HG03354 (cell line): ENCODE measurements at regions not wholly inside any gene's neighbourhood (a gene's known extent, or its start where the extent isn't known, plus 50 kb on each side); places are given as distances from the start of the nearest gene placed in this dataset.
"Not testable (repeated sequence)": the region's sequence is repeated elsewhere in the genome, so short reads cannot be mapped to it uniquely, and the experiment has no call there.

ENCODE experiments used
- ATAC-seq: cut with Tn5 transposase; IDR thresholded peaks from one replicate; pipeline ENCODE4 v1.9.1; 2021; ENCODE audit warnings: mild to moderate bottlenecking; ENCODE audit not compliant: unreplicated experiment, poor library complexity, severe bottlenecking

DNA sequence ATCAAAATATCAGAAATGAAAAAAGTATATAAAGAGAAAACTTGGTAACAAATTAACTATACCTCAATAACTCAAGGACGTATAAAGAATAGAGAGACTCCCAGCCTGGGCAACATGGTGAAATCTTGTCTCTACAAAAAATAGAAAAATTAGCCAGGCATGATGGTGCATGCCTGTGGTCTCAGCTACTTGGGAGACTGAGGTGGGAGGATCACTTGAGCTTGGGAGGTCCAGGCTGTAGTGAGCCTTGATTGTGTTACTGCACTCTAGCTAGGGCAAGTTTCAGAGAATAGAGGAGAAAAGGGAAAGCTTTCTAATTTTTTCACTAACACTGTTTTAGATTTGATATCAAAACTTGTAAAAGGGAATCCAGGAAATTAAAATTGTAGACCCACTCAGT is 295.9 kb downstream of the GJA1 start:
- no peak for ATAC-seq

DNA sequence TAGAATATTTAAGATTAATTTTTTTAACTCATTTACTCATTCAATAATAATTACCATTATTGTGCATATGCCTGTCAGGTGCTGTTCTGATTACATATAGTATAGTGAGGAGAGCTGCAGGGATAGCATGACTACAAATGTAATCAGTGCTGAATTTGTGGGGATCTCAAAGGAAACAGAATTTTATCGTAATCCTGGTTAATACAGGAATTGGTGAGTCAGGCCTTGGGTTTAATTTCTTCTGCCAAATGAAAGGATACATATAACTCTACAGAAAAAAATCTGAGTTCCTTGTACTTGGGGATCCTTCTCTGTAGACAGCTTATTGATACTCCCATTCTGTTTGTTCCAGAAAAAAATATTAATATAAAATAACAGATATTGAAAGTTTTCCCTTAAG is 297.2 kb downstream of the GJA1 start:
- no peak for ATAC-seq

- no peak for ATAC-seq
Measured at GRCh38 chr6:121733234-121733633, 297.8 kb downstream of the GJA1 start.

DNA sequence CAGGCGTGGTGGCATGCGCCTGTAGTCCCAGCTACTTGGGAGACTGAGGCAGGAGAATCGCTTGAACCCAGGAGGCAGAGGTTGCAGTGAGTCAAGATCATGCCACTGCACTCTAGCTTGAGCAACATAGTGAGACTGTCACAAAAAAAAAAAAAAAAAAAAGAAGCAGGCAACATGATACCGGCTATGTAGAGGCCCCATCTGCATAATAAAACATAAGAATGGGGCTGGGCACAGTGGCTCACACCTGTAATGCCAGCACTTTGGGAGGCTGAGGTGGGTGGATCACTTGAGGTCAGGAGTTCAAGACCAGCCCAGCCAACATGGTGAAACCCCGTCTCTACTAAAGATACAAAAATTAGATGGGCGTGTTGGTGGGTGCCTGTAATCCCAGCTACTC is 304.7 kb downstream of the GJA1 start:
- ATAC-seq: not testable (repeated sequence)

- ATAC-seq: no peak
Measured at GRCh38 chr6:121743691-121744090, 308.2 kb downstream of the GJA1 start.

DNA sequence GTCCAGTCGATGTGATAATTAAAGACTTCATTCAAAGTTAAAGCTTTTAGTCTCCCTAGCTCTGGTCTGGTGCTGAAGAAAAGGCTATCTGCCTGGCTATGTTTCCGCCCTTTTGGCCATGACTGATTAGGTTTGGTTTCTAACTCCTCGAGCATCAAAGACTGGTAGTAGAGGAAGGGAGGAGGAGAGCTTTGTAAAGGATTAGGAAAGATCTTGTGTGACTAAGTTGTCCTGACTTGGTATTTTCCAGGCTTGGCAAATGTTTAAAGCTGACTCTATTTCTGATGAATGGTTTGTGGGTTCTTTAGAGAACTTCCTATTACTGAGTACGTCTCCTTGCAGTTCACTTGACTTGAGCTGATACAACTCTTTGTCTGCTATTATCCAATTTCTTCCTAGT is 312.9 kb downstream of the GJA1 start:
- no peak for ATAC-seq

DNA sequence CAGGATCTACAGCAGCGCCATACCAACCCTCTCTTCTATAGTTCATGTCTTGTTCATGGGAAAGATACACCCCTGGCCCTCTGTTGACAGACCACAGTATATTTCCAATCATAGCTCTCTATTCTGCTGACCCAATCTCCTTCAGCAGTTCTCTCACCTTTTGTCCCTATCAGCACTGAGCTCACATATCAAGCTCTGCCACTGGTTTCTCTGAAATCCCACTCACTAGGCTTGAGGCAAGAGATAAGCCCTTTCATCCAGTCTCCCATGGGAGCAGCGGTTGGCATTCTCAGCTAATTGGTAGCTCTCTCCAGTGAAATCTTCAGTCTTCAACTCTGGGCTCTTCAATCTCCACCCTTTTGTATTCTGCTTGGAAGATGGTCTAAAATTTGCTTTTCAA is 313.4 kb downstream of the GJA1 start:
- ATAC-seq: no peak

DNA sequence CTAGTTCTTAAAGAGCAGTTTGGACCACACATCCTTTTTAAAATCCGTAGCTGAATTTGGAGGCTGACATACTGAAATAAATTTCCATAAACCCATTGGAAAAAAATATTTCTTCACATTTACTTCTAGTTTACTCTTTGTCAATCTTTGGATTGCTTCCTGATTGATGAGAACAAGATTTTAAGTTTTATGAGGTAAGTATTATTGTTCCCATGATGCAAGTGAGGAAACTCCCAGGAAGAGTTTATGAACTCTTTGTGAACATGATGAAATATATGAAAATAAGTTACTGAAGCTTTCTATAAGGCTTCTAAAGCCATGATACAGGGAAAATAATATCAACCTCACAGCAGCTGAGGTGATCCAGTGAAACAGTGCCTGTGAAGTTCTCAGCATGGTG is 320.0 kb downstream of the GJA1 start:
- no peak for ATAC-seq

GRCh38 chr6:121756666-121757065 is 321.2 kb downstream of the GJA1 start:
- ATAC-seq: no peak

DNA sequence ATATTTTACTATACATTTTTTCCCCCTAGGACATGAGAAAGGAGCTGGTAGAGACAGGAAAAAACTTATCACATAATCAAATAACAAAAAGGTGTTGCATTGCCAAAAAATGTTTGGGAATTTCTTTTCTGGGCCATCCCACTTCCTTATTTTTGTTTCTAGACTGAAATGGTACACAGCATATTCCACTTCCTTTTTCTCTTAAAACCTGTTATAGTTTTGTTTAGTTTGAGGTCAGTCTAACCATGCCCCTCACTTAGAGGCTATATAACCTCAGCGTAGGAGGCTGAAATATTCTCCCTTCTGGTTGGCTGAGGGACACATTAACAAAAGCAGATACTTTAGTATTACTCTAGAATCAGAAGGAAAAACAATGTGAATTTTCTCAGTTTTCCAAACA is 323.9 kb downstream of the GJA1 start:
- no peak for ATAC-seq

DNA sequence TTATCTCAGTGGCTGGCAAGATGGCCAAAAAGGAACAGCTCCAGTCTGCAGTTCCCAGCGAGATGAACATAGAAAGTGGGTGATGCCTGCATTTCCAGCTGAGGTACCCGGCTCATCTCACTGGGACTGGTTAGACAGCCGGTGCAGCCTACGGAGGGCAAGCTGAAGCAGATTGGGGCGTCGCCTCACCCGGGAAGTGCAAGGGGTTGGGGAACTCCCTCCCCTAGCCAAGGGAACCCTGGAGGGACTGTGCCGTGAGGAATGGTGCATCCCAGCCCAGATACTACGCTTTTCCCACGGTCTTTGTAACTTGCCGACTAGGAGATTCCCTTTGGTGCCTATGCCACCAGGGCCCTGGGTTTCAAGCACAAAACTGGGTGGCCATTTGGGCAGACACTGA is 324.7 kb downstream of the GJA1 start:
- ATAC-seq: no peak

- no peak for ATAC-seq
Measured at GRCh38 chr6:121760745-121761144, 325.3 kb downstream of the GJA1 start.

- peak; percentile 84 for ATAC-seq
Measured at GRCh38 chr6:121764493-121764892, 329.0 kb downstream of the GJA1 start.

DNA sequence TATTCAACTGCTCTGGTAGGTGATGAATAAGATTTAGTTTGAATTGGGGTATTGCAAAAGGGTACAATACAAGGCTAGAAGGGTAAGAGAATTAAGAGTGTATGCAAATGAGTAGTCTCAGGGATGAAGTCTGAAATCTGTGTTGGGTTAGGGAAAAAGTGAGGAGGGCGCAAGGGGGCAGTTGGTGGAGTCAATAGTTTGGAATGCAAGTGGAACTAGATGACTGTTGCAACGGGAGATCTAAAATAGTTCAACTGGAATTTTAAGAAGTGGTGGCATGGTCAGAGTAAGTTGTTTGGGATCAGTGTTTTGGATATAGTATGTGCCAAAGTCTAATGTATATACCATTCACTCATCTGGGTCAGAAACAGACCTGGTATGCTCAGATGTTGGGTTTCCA is 329.6 kb downstream of the GJA1 start:
- no peak for ATAC-seq

DNA sequence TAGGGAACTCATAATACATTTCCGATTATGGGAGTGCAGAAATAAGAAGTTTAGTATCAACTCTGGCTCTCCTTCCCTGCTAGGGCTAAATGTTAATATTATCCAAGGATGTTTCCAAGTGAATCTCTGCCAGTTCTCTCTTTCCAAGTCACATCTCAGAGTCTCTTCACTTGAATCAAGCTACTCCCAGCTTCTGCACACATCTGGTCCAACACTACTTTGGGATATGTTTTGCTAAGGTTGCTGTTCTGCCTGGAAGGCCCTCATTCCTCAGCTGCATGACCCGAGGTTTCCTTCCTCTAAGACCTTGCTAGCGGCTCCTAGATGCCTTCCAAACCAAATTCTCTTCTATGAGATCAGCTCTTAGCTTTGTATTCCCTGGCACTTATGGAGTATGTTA is 331.8 kb downstream of the GJA1 start:
- ATAC-seq: no peak

DNA sequence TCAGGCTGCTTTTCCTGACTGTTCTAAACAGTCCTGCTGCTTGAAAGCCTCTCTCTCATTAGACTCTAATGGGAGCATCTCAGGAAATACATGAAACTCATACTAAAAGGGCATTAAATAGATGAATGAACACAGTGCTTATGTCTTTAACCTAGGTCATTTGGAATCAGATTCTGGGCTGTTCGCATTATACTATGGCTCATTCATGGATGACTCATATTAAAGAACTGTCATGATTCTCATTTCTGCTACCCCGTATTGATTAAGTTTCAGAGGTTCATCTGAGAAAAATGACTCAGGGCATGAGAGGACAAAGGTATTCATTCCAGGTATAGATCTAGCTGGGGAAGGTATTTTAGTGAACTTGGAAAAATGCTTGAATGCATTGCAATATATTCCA is 335.5 kb downstream of the GJA1 start:
- peak; percentile 50 for ATAC-seq

DNA sequence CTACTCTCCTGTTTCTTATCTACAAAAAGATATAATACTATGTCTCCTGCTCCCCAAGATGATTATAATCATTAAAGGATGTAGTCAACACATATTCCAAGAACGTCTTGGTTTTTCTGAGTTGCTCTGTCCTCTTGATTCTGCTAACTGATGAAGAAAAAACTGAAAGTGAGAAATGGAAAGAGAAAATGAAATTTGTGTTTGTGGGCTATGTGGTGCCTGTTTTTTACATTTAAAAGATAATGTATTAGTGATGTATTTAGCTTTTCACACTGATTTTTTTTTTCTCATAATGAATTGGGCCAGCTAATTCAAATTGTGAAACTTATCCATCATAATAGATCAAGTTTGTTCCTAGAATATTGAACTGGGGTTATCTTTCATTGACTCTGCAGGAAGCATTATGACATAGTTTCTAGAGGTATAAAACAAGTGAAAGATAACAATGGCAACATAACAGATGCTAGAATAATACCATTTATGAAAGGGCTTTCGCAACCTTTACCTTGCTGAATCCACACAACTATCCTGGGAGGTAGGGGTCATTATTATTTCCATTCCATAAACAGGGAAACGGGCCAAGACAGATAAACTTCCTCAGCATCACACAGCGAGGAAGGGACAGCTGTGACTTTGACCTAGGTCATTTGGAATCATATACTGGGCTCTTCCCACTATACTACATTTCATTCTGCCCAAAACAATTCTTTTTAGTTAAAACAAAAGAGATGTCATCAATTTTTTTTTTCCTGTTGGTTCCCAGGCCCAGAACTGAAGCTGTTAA is 336.7 kb downstream of the GJA1 start:
- ATAC-seq: peak; percentile 89

DNA sequence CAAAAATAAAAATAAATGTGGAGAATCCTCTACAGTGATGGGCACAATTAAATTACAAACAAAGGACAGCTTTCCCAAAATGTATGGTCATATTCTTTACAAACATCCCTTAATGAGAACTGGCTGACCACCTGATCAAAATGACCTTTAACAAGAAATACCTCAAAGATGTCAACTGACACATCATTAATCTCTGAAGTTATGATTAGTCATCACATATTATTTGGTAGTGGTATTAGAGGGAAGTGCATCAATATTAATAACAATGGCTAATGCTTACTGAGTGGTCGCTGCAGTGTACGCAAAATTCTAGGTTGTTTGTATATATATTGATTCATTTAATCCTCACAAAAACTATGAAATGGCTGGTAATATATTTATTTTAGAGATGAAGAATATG is 340.6 kb downstream of the GJA1 start:
- ATAC-seq: no peak

DNA sequence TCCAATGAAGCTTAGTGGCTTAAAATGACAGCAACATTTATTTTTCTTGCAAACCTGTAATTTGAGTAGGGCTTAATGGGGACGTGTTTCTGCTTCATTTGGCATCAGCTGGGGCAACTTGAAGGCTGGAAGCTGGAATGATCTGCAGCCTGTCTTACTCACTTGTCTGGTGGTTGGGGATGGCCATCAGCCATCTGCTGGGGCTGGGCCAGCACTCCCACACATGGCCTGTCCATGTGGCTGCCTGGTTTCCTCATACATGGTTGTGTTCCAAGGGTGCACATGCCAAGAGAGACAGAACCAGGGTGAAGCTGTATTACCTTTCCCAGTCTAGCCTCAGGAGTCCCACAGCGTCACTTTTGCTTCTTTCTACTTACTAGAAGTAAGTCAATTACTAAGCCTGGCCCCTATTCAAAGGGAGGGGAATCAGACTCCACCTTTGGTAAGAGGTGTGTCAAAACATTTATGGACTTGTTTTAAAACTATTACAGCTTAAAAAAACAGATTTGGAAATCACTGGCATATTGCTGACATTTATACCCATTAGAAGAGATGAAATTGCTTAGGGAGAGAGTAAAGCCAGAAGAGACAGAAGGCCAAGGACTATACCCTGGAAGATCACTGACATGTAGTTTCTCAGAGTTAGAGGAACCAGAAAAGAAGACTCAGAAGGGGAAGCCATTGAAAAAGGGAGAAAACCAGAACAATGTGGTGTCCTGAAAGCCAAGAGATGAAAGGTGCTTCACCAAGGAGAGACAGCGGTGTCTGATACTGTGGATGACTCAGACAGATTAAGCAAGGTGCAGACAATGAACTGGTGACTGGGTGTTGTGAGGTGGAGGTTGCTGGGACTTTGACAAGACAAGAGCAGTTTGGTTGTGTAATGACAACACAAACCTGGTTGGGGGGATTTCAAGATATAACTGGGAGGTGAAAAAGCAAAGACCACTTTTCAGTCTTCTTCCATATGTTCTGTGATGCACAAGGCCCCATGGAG is 345.2 kb downstream of the GJA1 start:
- ATAC-seq: no peak

- ATAC-seq: no peak
Measured at GRCh38 chr6:121791396-121792315, 356.2 kb downstream of the GJA1 start.
